BE2C (cell line): ENCODE measurements at regions not wholly inside any gene's neighbourhood (a gene's known extent, or its start where the extent isn't known, plus 50 kb on each side); places are given as distances from the start of the nearest gene placed in this dataset.
A peak's percentile ranks its signal among the peaks of the same experiment; 100 is the strongest.

Source experiments
- DNase-seq: peaks from one replicate; pipeline ENCODE4 v3.0.0-alpha.2; 2020
- H3K27me3 ChIP-seq: fragments of 250-450 bp; sonication (Bioruptor Pico); 2 replicates; pipeline ENCODE4 v1.5.1; 2020; ENCODE audit warnings: mild to moderate bottlenecking
- H3K36me3 ChIP-seq: fragments of 250-450 bp; sonication (Bioruptor Pico); 2 replicates; pipeline ENCODE4 v1.5.1; 2020; ENCODE audit warnings: mild to moderate bottlenecking
- H3K4me1 ChIP-seq: fragments of 250-450 bp; sonication (Bioruptor Pico); 2 replicates; pipeline ENCODE4 v1.5.1; 2020
- H3K4me3 ChIP-seq: 2 replicates; pipeline ENCODE4 v1.5.1; 2011; ENCODE audit warnings: low read depth, low read length
- H3K9me3 ChIP-seq: fragments of 250-450 bp; sonication (Bioruptor Pico); 2 replicates; pipeline ENCODE4 v1.5.1; 2020
- CTCF ChIP-seq: IDR thresholded peaks from 2 replicates; pipeline ENCODE4 v1.5.1; 2012; ENCODE audit warnings: mild to moderate bottlenecking, low read depth, low read length

DNA sequence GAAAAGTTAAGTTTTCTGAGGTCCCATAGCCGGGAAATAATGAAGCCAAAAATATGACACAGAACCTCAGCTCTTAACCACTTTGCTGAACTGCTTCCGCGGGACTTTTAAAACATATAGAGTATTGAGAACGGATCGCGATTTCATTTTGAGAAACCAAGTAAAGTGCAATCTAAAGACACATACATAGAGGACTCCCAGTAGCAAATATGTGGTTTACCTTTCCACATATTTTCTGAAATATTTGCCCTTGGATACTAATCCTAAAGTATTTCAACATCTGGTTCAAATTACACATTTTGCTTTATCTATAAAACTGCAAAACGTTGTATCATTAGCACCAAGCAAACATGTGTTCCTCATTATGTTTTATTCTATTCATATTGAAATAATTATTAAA lies 776.5 kb downstream of the ROBO2 start:
- H3K27me3 ChIP-seq = no peaks in the 10 kb centered on the region
- no peak for TF ChIP-seq CTCF
- no peaks in the 10 kb centered on the region for H3K36me3 ChIP-seq
- H3K4me1 ChIP-seq = no peaks in the 10 kb centered on the region
- no peak overlapping the region for H3K4me3 ChIP-seq
- no peaks in the 10 kb centered on the region for H3K9me3 ChIP-seq
- DNase-seq = no peak

DNA sequence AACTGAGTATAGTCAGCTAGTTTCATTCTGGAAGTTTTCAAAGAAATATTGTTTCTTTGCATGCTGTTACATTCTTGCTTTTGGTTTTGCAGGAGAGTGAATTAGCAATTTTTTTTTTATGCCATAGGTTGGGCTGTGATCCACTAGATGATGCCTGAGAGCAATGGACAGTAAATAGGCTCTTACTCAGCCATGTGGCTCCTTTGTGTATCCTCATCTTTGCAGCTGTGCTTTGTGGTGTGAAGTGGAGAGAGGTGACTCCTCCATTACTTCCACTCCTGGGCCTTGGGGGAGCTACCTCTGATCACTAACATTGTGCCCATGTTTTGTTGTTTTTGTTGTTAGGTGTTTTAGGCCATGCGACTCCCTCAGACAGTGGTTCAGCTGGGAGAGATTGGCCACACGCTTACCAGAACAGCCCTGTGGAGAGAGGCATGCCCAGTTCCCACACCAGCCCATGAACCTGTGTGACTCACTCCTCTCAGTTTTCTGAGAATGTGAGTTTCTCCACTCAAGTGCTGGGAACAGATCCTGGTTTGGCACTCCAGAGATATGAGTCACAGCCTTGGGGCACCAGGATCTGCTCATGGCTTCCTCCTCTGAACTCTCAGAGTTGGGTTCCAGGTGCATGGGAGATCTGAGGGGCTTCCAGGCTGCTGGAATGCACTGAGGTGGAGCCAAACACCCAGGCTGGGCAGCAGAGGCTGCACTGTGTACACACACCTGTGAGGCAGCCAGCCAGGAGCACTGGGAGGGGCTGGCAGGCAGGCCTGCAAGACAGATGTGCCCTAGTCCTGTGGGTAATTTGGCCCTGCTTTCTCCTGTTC lies 785.3 kb downstream of the ROBO2 start:
- TF ChIP-seq CTCF = no peak
- Histone ChIP-seq H3K27me3 (no peaks in the 10 kb centered on the region), H3K4me1 (no peaks in the 10 kb centered on the region), H3K9me3 (no peaks in the 10 kb centered on the region), H3K4me3 (no peak overlapping the region), H3K36me3 (no peaks in the 10 kb centered on the region)
- DNase-seq = peak; percentile 9

GRCh38 chr3:77835921-77836320 lies 796.0 kb downstream of the ROBO2 start:
- Histone ChIP-seq H3K27me3 (no peaks in the 10 kb centered on the region), H3K4me3 (no peak overlapping the region), H3K4me1 (no peaks in the 10 kb centered on the region), H3K9me3 (no peaks in the 10 kb centered on the region), H3K36me3 (no peaks in the 10 kb centered on the region)
- DNase-seq = no peak
- no peak for TF ChIP-seq CTCF

- Histone ChIP-seq H3K4me1 (no peaks in the 10 kb centered on the region), H3K27me3 (no peaks in the 10 kb centered on the region), H3K4me3 (no peak overlapping the region), H3K36me3 (no peaks in the 10 kb centered on the region), H3K9me3 (no peaks in the 10 kb centered on the region)
- TF ChIP-seq CTCF = no peak
- DNase-seq = no peak
These were observed 797.6 kb downstream of the ROBO2 start for GRCh38 chr3:77837456-77838025.

DNA sequence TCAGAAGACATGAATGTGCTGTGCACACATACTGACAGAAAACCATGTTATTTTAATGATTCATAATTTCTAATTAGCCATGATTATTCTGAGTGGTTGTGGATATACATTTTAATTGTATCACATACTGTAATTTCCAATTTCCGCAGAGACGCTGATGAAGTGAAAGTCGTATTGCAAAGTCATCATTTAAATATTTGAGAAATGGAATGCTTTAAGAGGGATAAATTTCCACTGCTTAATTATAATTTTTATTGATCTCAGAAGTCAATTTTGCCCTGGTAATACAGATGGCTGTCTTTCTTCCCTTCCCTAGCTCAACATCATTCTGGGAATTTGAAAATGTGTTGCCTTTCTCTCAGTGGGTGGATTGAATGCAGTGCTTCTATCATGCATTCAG lies 819.3 kb downstream of the ROBO2 start:
- Histone ChIP-seq H3K36me3 (no peaks in the 10 kb centered on the region), H3K9me3 (no peaks in the 10 kb centered on the region), H3K4me1 (no peaks in the 10 kb centered on the region), H3K4me3 (no peak overlapping the region), H3K27me3 (no peaks in the 10 kb centered on the region)
- no peak for TF ChIP-seq CTCF
- no peak for DNase-seq

DNA sequence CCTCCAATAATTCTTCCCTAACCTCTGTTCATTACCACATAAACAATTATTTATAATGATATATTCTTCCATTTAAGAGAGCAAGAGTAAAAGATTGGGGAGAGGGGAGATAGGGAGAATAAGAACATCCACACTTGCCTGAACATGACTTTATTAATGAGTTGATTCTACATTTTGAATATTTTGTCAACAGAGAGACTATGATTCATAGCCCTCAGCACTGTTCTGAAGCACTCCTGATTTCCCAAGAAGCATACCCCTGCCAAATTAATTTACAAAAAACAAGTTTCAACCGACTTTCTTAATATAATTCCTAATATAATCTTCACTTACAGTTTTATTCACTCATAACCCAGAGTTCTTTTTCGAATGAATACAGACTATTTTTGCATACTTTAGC lies 828.8 kb downstream of the ROBO2 start:
- no peaks in the 10 kb centered on the region for H3K9me3 ChIP-seq
- no peak for DNase-seq
- H3K4me3 ChIP-seq = no peak overlapping the region
- no peaks in the 10 kb centered on the region for H3K27me3 ChIP-seq
- no peaks in the 10 kb centered on the region for H3K4me1 ChIP-seq
- H3K36me3 ChIP-seq = no peaks in the 10 kb centered on the region
- no peak for TF ChIP-seq CTCF
